KMS-11 (cell line): ENCODE measurements at regions not wholly inside any gene's neighbourhood (a gene's known extent, or its start where the extent isn't known, plus 50 kb on each side); places are given as distances from the start of the nearest gene placed in this dataset.

Experiments
- H2AFZ ChIP-seq: fragments of 200-600 bp; sonication (generic); 2 replicates; pipeline ENCODE4 v1.6.1; 2016; ENCODE audit warnings: antibody characterized with exemption, mixed run types, low read depth
- H3K27ac ChIP-seq: fragments of 200-600 bp; sonication (generic); 2 replicates; pipeline ENCODE4 v1.6.1; 2016; ENCODE audit warnings: mild to moderate bottlenecking, mixed run types
- H3K27me3 ChIP-seq: fragments of 200-600 bp; sonication (generic); 2 replicates; pipeline ENCODE4 v1.6.1; 2017; ENCODE audit warnings: mild to moderate bottlenecking, low read depth, mixed run types, moderate library complexity; ENCODE audit not compliant: insufficient read depth
- H3K36me3 ChIP-seq: fragments of 200-600 bp; sonication (generic); 2 replicates; pipeline ENCODE4 v1.6.1; 2017; ENCODE audit warnings: mild to moderate bottlenecking, mixed run types; ENCODE audit not compliant: insufficient read depth
- H3K4me1 ChIP-seq: fragments of 200-600 bp; sonication (generic); 2 replicates; pipeline ENCODE4 v1.6.1; 2016; ENCODE audit warnings: mild to moderate bottlenecking, low read depth, mixed run types; ENCODE audit not compliant: poor library complexity, severe bottlenecking
- H3K4me2 ChIP-seq: fragments of 200-600 bp; sonication (generic); 2 replicates; pipeline ENCODE4 v1.7.0; 2016; ENCODE audit warnings: mild to moderate bottlenecking, mixed run types
- H3K4me3 ChIP-seq: fragments of 200-600 bp; sonication (generic); IDR thresholded peaks from 2 replicates; pipeline ENCODE4 v1.6.1; 2017; ENCODE audit warnings: low read depth, low read length, mixed read lengths; ENCODE audit not compliant: insufficient read depth
- H3K79me2 ChIP-seq: fragments of 200-600 bp; sonication (generic); 2 replicates; pipeline ENCODE4 v1.6.1; 2016; ENCODE audit warnings: low read depth, mixed run types; ENCODE audit not compliant: insufficient read depth
- H3K9ac ChIP-seq: fragments of 200-600 bp; sonication (generic); 2 replicates; pipeline ENCODE4 v1.6.1; 2016; ENCODE audit warnings: mild to moderate bottlenecking, mixed run types
- H4K20me1 ChIP-seq: fragments of 200-600 bp; sonication (generic); 2 replicates; pipeline ENCODE4 v1.6.1; 2016; ENCODE audit warnings: mild to moderate bottlenecking, mixed run types; ENCODE audit not compliant: insufficient read depth
- TF ChIP-seq, protein P1 (sequence below): fragments of 200-600 bp; sonication (generic); conservative IDR thresholded peaks from 2 replicates; pipeline ENCODE4 v1.6.1; 2017; ENCODE audit warnings: low read depth, mild to moderate bottlenecking, antibody characterized with exemption, low read length, moderate library complexity, mixed read lengths

DNA sequence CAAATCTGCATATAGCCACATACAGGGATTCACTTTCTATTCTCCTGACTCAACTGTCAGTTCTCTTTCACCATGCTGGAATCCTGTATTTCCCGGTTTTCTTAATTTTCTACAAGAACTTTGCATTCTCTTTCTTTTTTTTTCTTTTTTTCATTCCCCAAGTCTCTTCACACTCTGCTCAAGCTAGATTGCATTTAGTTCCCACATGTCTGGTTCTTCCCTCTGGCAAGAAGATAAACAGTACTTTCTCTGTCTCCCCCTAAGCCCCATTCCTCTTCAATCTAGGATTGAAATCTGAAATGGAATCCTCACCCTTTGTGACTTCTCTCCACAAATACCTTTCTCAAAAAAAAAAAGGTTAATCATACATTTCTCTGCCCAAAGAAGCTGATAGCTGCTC, 64.2 kb upstream of the SLC12A2 start:
- Histone ChIP-seq H3K4me3 (no peak overlapping the region), H3K9ac (no peak overlapping the region), H2AFZ (no peak overlapping the region), H4K20me1 (no peaks in the 10 kb centered on the region), H3K27ac (no peak overlapping the region), H3K27me3 (no peaks in the 10 kb centered on the region), H3K36me3 (no peaks in the 10 kb centered on the region), H3K4me1 (peaks cover 3% of the 10 kb centered on the region), H3K79me2 (no peaks in the 10 kb centered on the region), H3K4me2 (no peak overlapping the region)
- TF ChIP-seq, protein P1, sequence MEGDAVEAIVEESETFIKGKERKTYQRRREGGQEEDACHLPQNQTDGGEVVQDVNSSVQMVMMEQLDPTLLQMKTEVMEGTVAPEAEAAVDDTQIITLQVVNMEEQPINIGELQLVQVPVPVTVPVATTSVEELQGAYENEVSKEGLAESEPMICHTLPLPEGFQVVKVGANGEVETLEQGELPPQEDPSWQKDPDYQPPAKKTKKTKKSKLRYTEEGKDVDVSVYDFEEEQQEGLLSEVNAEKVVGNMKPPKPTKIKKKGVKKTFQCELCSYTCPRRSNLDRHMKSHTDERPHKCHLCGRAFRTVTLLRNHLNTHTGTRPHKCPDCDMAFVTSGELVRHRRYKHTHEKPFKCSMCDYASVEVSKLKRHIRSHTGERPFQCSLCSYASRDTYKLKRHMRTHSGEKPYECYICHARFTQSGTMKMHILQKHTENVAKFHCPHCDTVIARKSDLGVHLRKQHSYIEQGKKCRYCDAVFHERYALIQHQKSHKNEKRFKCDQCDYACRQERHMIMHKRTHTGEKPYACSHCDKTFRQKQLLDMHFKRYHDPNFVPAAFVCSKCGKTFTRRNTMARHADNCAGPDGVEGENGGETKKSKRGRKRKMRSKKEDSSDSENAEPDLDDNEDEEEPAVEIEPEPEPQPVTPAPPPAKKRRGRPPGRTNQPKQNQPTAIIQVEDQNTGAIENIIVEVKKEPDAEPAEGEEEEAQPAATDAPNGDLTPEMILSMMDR, result no peak

DNA sequence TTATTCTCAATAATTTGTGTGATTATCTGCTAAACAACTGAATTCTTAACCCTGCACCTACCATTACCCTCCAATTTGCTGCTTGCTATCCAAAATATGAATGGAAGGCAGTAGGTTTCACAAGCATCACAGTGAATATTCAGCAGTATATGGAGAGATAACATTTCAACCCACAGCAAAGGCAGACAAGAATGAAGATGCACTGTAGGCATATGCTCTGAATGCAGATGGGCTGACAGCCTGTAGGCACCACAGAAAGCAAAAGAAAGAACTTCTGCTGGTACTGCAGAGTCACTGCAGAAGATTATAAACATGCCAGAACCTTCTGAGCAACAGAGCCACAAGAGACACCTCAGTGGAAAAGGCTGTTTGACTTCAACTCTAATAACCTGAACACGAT, 63.6 kb upstream of the SLC12A2 start:
- Histone ChIP-seq H3K4me3 (no peak overlapping the region), H3K36me3 (no peaks in the 10 kb centered on the region), H3K27ac (no peak overlapping the region), H3K4me2 (no peak overlapping the region), H4K20me1 (no peaks in the 10 kb centered on the region), H3K27me3 (no peaks in the 10 kb centered on the region), H3K9ac (no peak overlapping the region), H3K79me2 (no peaks in the 10 kb centered on the region), H3K4me1 (peaks cover 3% of the 10 kb centered on the region), H2AFZ (no peak overlapping the region)
- TF ChIP-seq, protein P1, result no peak

DNA sequence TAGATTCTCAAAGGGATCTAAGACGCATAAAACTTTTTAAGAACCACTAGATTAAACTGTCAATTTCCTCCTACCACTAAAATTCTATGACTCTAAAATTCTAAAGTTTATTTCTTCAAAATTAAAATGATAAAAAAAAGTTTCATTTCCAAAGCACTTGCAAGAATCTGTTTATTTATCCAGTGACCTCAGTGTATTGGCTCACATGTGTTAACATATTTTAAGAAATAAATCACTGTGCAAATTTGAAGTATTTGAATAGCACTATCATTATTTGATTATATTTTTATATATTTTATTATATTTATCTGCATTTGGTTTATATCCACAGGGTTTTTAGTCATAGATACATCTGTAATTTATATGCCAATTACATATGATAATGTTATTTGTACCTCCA, 62.2 kb upstream of the SLC12A2 start:
- Histone ChIP-seq H4K20me1 (no peaks in the 10 kb centered on the region), H3K4me3 (no peak overlapping the region), H2AFZ (no peak overlapping the region), H3K9ac (no peak overlapping the region), H3K36me3 (no peaks in the 10 kb centered on the region), H3K27me3 (no peaks in the 10 kb centered on the region), H3K4me1 (no peaks in the 10 kb centered on the region), H3K27ac (no peak overlapping the region), H3K4me2 (no peak overlapping the region), H3K79me2 (no peaks in the 10 kb centered on the region)
- TF ChIP-seq, protein P1, result no peak
